HuH-7 (cell line): ENCODE measurements at regions not wholly inside any gene's neighbourhood (a gene's known extent, or its start where the extent isn't known, plus 50 kb on each side); places are given as distances from the start of the nearest gene placed in this dataset.

ENCODE experiments used
- DNase-seq: peaks from one replicate; pipeline ENCODE4 v3.0.0; 2011; ENCODE audit warnings: low spot score

DNA sequence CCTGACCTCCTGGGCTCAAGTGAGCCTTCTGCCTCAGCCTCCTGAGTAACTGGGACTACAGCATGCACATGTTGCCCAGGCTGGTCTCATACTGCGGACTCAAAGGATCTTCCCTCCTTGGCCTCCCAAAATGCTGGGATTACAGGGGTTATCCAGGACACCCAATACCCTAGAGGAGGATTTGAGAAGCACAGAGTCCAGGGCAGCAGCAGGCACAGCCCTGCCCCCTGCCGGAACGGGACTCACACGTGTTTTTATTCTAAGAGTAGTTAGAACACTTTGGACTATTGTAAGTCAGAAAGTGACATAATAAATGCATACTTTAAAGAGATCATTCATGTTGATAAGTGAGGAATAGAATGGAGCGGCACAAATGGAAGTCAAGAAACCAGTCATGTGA, 80.2 kb downstream of the C6orf118 start:
- no peak for DNase-seq

DNA sequence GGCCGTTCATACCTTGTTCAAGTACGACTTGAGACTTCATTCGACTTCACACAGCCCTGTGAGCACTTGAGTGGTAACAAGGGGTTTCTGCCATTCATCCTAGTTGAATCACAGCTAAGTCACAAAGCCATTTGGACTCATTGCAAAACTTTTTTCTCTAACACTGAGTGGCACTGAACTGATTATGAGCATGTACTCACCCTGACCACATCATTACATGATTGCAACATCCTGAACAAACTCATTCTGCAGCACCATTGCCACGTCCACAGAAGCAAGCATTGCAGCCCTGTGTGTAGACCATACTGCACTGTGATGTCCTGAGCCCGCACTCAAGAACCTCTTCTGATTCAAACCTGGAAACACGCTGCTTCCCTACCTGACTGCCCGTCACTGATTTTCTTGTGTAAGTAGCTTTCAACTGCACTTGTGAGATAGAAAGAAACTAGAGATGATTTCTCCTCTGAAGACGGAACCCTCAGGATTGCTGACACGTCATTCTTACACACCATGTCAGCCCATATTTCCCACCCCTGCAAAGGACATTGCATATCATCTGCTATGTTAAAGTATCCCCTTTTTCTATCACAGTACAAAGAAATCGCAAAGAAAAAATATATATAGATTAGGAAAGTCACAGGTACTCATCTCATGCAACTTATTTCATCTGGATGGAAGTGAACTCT, 81.6 kb downstream of the C6orf118 start:
- DNase-seq = no peak

- DNase-seq = no peak
Observed at GRCh38 chr6:165223736-165224135, 85.7 kb downstream of the C6orf118 start.

DNA sequence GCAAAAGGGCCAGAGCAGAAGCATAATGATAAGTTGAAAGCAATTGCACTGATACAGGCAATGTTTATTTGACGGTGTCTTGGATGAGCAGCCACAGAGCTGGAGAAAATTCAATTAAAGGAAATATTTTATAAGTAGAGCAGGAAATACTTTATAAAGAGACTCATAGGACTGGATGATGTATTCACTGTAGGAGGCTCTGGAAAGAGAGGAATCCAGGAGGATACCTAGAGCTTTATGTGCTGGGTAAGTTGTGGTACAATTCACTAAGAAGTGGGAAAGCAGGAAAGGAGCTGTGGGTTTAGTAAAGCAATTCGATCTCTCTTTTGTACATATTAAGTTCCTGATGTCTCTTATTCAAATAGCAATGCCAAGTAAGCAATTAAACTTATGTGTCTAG, 86.3 kb downstream of the C6orf118 start:
- DNase-seq = no peak

DNA sequence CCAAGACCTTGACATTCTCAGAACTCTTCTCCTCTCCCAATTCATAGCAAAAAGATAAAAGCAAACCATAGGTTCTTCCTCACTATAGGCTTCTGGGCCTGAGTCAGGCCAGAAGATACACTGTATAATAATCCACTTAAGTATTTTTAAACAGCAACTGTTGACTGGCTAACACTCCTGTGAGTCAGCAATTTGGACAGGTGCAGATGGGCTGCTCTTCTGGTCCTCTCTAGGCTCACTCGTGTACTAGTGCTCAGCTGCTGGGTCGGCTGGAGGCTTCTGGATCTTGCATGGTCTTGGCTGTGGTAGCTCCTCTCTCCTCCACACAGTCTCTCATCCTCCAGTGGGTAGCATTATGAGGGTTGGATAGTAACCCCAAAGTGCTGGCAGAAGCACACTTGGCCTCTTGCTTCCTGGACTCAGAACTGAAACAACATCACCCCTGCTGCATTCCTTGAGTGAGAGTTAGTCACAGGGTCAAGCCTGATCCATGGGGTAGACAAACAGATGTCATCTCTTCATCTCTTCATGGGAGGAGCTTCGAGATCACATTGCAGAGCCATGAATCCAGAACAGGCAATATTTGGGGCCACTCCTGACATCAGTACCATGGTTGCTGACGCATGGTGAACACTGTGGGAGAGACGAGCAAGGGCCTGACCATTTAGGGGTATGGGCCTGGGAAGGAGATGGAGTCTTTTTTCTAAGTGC, 86.9 kb downstream of the C6orf118 start:
- DNase-seq = no peak

- no peak for DNase-seq
Observed at GRCh38 chr6:165220045-165220444, 89.4 kb downstream of the C6orf118 start.

GRCh38 chr6:165219629-165220028, 89.8 kb downstream of the C6orf118 start:
- DNase-seq = no peak

DNA sequence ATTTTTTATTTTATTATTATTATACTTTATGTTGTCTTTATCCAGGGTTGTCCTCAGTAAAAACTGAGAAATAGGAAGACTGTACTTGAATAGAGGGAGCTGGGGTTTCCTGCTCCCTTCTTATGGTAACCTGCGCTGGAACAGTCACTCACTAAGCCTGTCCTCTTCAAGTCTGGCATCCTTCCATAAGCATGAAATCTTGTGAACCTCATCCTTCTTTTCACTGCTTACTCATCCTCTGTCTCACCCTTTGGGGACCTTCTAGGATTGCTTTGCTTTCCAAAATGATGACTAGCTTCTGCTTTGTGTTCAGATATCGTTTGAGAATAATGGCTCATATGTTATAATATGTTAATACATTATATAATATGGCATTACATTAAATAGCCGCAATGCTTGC, 90.6 kb downstream of the C6orf118 start:
- no peak for DNase-seq

- DNase-seq = no peak
Observed at GRCh38 chr6:165206798-165207197, 102.6 kb downstream of the C6orf118 start.

DNA sequence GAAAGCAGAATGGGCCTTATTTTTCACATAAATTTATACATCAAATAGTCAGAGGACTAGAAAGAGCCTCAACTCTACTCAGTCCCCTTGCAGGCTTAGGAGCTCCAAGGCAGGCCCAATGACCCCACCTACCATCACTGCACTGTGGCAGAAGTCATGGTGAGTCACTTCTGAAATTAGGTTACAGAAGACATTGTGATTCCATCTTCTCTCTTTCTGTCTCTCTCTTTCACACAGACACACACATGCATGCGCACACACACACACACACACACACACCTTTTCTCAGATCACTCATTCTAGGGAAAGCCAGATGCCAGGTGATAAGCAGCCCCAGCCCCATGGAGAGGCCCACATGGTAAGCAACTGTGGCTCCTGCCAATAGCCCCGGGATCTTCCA, 103.8 kb downstream of the C6orf118 start:
- no peak for DNase-seq

GRCh38 chr6:165204807-165205545, 104.4 kb downstream of the C6orf118 start:
- DNase-seq = no peak

- no peak for DNase-seq
Observed at GRCh38 chr6:165200178-165200577, 109.2 kb downstream of the C6orf118 start.

DNA sequence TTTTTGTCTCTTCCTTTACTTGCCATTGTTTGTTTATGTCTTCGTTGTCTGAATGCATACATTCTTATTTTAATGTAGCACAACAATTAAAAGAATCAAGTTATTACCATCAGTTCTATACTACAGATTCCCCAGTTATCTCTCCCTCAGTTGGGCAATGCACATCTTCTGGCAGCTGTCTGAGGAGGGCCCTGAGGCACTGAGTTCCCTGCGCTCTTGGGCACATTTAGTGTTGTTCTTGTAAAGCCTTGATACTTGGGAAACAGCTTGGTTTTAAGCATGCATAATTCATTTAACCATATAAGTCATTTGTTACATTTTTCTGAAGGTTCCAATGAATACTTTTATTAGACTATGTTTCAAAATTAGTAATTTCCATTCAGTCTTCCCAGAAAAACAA, 117.9 kb downstream of the C6orf118 start:
- no peak for DNase-seq

DNA sequence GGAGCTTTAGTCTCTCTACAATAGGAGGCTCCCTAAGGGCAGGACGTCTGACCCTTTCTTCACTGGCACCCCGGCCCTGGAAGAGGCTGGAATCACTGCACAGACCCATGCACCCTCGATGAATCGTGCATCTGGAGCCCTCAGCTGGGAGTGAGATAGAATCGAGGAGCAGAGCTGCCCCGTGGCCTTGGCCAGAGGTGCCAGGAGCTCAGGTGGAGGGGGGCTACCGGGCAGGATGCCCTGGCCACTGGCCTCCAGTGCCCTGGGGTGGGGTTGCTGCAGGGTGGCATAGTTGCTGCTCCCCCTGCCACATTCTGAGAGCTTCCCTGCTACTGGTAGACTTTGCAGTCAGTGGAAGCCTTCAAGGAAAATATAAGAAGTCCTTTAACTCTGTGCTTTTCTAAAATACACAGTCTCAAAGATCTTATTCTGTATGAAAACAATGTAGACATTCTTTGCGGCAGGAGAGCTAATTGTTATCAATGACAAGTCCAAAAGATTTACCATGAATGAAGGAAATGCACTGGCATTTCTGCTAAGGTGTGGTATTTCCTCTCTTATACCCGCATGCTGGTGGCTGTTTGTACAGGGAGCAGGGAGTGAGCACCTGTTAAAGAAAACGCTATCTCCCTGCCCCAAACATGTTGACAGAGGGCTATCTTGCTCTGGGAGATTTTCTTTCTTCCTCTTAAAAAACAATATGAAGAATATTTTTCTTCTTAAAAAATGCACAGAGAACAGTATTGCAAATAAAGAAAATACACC, 122.8 kb downstream of the C6orf118 start:
- DNase-seq = no peak

DNA sequence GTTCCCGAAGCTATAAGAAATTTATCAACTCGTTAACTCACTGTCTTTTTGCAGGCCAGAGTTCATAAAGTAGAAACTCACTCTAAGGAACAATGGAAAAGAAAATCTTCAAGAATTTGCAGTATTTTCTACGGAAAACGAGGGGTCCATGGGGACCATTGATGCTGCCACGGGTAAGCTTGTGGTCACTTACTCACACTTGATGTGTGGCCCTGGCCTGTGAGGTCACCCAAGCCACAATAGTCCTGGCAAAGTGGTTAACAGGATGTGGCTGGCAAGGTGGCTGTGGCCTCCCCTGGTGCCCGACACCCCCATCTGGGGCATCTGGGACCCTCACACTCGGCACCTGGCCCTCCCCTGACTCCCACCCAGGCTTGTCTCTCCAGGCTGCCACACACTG, 123.4 kb downstream of the C6orf118 start:
- no peak for DNase-seq

GRCh38 chr6:165184192-165184979, 125.0 kb downstream of the C6orf118 start:
- no peak for DNase-seq

GRCh38 chr6:165183496-165184140, 125.8 kb downstream of the C6orf118 start:
- DNase-seq = no peak

- DNase-seq = no peak
Observed at GRCh38 chr6:165183071-165183470, 126.3 kb downstream of the C6orf118 start.

- DNase-seq = no peak
Observed at GRCh38 chr6:165181951-165182414, 127.4 kb downstream of the C6orf118 start.

- DNase-seq = no peak
Observed at GRCh38 chr6:165178056-165178455, 131.3 kb downstream of the C6orf118 start.

DNA sequence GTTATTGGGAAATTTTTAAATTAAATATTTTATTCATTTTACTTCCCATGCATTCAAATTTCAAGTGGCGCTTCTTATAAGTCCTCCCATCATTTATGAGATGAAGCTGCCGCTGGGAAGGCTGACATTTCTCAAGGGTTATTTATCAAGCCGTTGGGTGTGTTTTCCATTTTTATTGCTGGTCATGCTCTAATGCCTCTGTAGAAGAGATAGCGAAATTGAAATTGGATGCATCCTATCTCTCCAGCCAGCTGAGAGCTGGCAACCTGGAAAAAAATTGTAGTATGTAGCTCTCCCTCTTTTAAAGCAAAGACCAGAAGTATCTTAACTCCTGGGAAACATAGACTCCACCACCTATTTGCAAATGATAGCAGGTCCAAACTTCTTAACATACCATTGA, 135.9 kb downstream of the C6orf118 start:
- no peak for DNase-seq
